NB4 (cell line): ENCODE measurements at regions not wholly inside any gene's neighbourhood (a gene's known extent, or its start where the extent isn't known, plus 50 kb on each side); places are given as distances from the start of the nearest gene placed in this dataset.

Source experiments
- CTCF ChIP-seq: IDR thresholded peaks from one replicate; pipeline ENCODE4 v1.5.1; 2012; ENCODE audit warnings: low read depth, low read length
- MAX ChIP-seq: IDR thresholded peaks from 2 replicates; pipeline ENCODE4 v1.6.1; 2011; ENCODE audit warnings: low read depth, low read length

- TF ChIP-seq CTCF (no peak), MAX (no peak)
These were observed 1407.2 kb downstream of the MRPL39 start for GRCh38 chr21:24200052-24200451.
